DND-41 (cell line): ENCODE measurements at regions not wholly inside any gene's neighbourhood (a gene's known extent, or its start where the extent isn't known, plus 50 kb on each side); places are given as distances from the start of the nearest gene placed in this dataset.

Experiments
- ATAC-seq: fragments of 200-7000 bp; cut with Tn5 transposase; 3 replicates; pipeline ENCODE4 v1.9.1; 2021; ENCODE audit warnings: low read depth; ENCODE audit not compliant: insufficient read depth
- DNase-seq: peaks from one replicate; pipeline ENCODE4 v3.0.0-alpha.2; 2020
- H2AFZ ChIP-seq: 2 replicates; pipeline ENCODE4 v1.6.0; 2012; ENCODE audit warnings: low read depth, low read length
- H3K27ac ChIP-seq: 2 replicates; pipeline ENCODE4 v1.5.1; 2012; ENCODE audit warnings: low read length, inconsistent platforms
- H3K27me3 ChIP-seq: fragments of 200-600 bp; sonication (generic); 2 replicates; pipeline ENCODE4 v1.6.0; 2012; ENCODE audit warnings: low read length, mild to moderate bottlenecking, inconsistent platforms; ENCODE audit not compliant: insufficient read depth, poor library complexity
- H3K36me3 ChIP-seq: 2 replicates; pipeline ENCODE4 v1.5.1; 2012; ENCODE audit warnings: low read length, inconsistent platforms; ENCODE audit not compliant: insufficient read depth
- H3K4me1 ChIP-seq: 2 replicates; pipeline ENCODE4 v1.5.1; 2012; ENCODE audit warnings: mild to moderate bottlenecking, low read length; ENCODE audit not compliant: insufficient read depth
- H3K4me2 ChIP-seq: 2 replicates; pipeline ENCODE4 v1.6.0; 2012; ENCODE audit warnings: mild to moderate bottlenecking, moderate library complexity, low read length, inconsistent platforms; ENCODE audit not compliant: insufficient read depth
- H3K4me3 ChIP-seq, 2 experiments: fragments of 200-600 bp in 1 of 2; shearing (Covaris generic) in 1 of 2; 2 replicates each; pipeline ENCODE4 v1.5.1; 2012 to 2016; ENCODE audit warnings: inconsistent platforms in 2 of 2, low read length in 2 of 2, mild to moderate bottlenecking in 2 of 2, low read depth in 1 of 2, moderate library complexity in 1 of 2
- H3K79me2 ChIP-seq: 2 replicates; pipeline ENCODE4 v1.6.0; 2012; ENCODE audit warnings: low read length, inconsistent platforms; ENCODE audit not compliant: insufficient read depth
- H3K9ac ChIP-seq: 2 replicates; pipeline ENCODE4 v1.6.0; 2012; ENCODE audit warnings: low read depth, mild to moderate bottlenecking, inconsistent platforms, low read length, moderate library complexity
- H3K9me3 ChIP-seq: 2 replicates; pipeline ENCODE4 v1.5.1; 2012; ENCODE audit warnings: low read length, moderate library complexity, mild to moderate bottlenecking, inconsistent platforms; ENCODE audit not compliant: insufficient read depth, severe bottlenecking
- H4K20me1 ChIP-seq: 2 replicates; pipeline ENCODE4 v1.6.0; 2012; ENCODE audit warnings: low read length; ENCODE audit not compliant: insufficient read depth
- CTCF ChIP-seq: IDR thresholded peaks from 2 replicates; pipeline ENCODE4 v1.5.1; 2012; ENCODE audit warnings: borderline replicate concordance, low read length, moderate library complexity, mild to moderate bottlenecking; ENCODE audit not compliant: poor library complexity, severe bottlenecking; ENCODE audit errors: extremely low read depth
- EZH2 ChIP-seq: IDR thresholded peaks from 3 replicates; pipeline ENCODE4 v1.6.1; 2012; ENCODE audit warnings: borderline replicate concordance, low read depth, mild to moderate bottlenecking, moderate library complexity, low read length, inconsistent platforms; ENCODE audit not compliant: severe bottlenecking

GRCh38 chr17:14768923-14769322 is 468.0 kb downstream of the HS3ST3B1 start:
- ATAC-seq (no peak), DNase-seq (no peak)
- Histone ChIP-seq H3K9me3 (peaks cover 3% of the 10 kb centered on the region), H2AFZ (no peak overlapping the region), H3K79me2 (no peaks in the 10 kb centered on the region), H3K4me3 (no peak overlapping the region), H3K9ac (no peak overlapping the region), H3K4me1 (no peaks in the 10 kb centered on the region), H4K20me1 (no peaks in the 10 kb centered on the region), H3K36me3 (no peaks in the 10 kb centered on the region), H3K27ac (no peak overlapping the region), H3K27me3 (no peaks in the 10 kb centered on the region), H3K4me2 (no peak overlapping the region)
- peak; percentile 31 for TF ChIP-seq CTCF
- TF ChIP-seq EZH2: no peak

- H3K9ac ChIP-seq: no peak overlapping the region
- no peaks in the 10 kb centered on the region for H3K36me3 ChIP-seq
- H3K27ac ChIP-seq: no peak overlapping the region
- no peak for ATAC-seq
- H3K9me3 ChIP-seq: no peaks in the 10 kb centered on the region
- H3K4me1 ChIP-seq: no peaks in the 10 kb centered on the region
- TF ChIP-seq EZH2: no peak
- no peak for TF ChIP-seq CTCF
- no peak overlapping the region for H3K4me2 ChIP-seq
- H4K20me1 ChIP-seq: no peaks in the 10 kb centered on the region
- H3K27me3 ChIP-seq: no peaks in the 10 kb centered on the region
- no peaks in the 10 kb centered on the region for H3K79me2 ChIP-seq
- DNase-seq: no peak
- H2AFZ ChIP-seq: no peak overlapping the region
- H3K4me3 ChIP-seq: no peak overlapping the region
Observed at GRCh38 chr17:14762736-14763479, 462.0 kb downstream of the HS3ST3B1 start.

GRCh38 chr17:14760719-14761411 is 460.0 kb downstream of the HS3ST3B1 start:
- H2AFZ ChIP-seq: no peak overlapping the region
- TF ChIP-seq CTCF (no peak), EZH2 (no peak)
- H3K79me2 ChIP-seq: no peaks in the 10 kb centered on the region
- no peak overlapping the region for H3K27ac ChIP-seq
- DNase-seq (no peak), ATAC-seq (no peak)
- H3K4me3 ChIP-seq: no peak overlapping the region
- H3K9me3 ChIP-seq: no peaks in the 10 kb centered on the region
- H3K4me2 ChIP-seq: no peak overlapping the region
- no peaks in the 10 kb centered on the region for H3K36me3 ChIP-seq
- H4K20me1 ChIP-seq: no peaks in the 10 kb centered on the region
- H3K9ac ChIP-seq: no peak overlapping the region
- no peaks in the 10 kb centered on the region for H3K4me1 ChIP-seq
- no peaks in the 10 kb centered on the region for H3K27me3 ChIP-seq

GRCh38 chr17:14760212-14760611 is 459.3 kb downstream of the HS3ST3B1 start:
- ATAC-seq: no peak
- Histone ChIP-seq H3K4me1 (no peaks in the 10 kb centered on the region), H3K9me3 (no peaks in the 10 kb centered on the region), H3K27ac (no peak overlapping the region), H3K4me2 (no peak overlapping the region), H3K79me2 (no peaks in the 10 kb centered on the region), H3K9ac (no peak overlapping the region), H2AFZ (no peak overlapping the region), H3K27me3 (no peaks in the 10 kb centered on the region), H3K4me3 (no peak overlapping the region), H4K20me1 (no peaks in the 10 kb centered on the region), H3K36me3 (no peaks in the 10 kb centered on the region)
- TF ChIP-seq CTCF: no peak
- TF ChIP-seq EZH2: no peak
- no peak for DNase-seq
